GM12873 (cell line): ENCODE measurements at regions not wholly inside any gene's neighbourhood (a gene's known extent, or its start where the extent isn't known, plus 50 kb on each side); places are given as distances from the start of the nearest gene placed in this dataset.

Experiments
- CTCF ChIP-seq: IDR thresholded peaks from 2 replicates; pipeline ENCODE4 v1.5.1; 2012; ENCODE audit warnings: low read depth, mild to moderate bottlenecking, moderate library complexity, low read length, control low read depth; ENCODE audit not compliant: insufficient read depth; ENCODE audit errors: missing control alignments

GRCh38 chr5:147177125-147177840, 57.5 kb upstream of the STK32A start:
- TF ChIP-seq CTCF = no peak

GRCh38 chr5:147179562-147180147, 55.2 kb upstream of the STK32A start:
- no peak for TF ChIP-seq CTCF

- TF ChIP-seq CTCF = no peak
Measured at GRCh38 chr5:147180751-147181150, 54.1 kb upstream of the STK32A start.
